ENCODE measurements at regions not wholly inside any gene's neighbourhood (a gene's known extent, or its start where the extent isn't known, plus 50 kb on each side); places are given as distances from the start of the nearest gene placed in this dataset.

DNA sequence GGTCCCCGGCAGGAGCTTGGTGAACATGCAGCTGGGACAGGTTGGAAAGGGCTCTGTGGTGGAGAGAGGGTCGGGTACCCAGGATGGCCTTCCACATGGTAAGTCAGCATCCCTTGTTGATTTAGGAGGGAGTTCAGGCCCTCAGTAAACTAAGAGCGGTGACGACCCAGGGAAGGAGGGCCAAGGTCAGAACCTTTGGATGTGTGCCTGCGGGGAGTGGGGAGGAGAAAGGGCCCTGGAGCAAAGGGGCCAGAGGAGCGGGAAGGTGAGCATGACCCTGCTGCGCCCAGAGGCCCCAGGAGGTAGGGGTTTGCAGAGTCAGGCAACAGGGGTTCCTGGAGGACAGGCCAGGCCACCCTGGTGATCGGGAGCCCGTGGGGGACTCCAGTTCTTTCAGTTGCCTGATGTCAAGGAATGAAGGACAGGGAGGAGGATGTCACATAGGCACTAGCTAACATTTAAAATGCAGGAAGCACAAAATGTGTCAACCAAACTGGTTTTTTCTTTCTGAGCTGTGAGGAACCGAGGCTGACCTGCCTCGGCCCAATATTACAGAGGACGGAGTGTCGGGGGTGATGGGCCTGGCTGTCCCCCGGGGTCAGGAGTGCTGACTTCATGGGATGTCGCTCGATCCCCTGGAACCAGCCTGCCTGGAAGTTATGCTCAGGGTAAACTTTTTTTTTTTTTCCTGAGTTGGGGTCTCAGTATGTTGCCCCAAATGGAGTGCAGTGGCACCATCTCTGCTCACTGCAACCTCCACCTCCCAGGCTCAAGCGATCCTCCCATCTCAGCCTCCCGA lies 117.4 kb upstream of the SLC45A1 start (continued):
- TF ChIP-seq ZNF503 (CRISPR knock-in tag; IDR thresholded peaks at IDR 0.05) (no peak), GFI1 (CRISPR knock-in tag; IDR thresholded peaks at IDR 0.05; ENCODE audit: borderline replicate concordance) (peak; percentile 78), ZNF329 (CRISPR knock-in tag; IDR thresholded peaks at IDR 0.05; ENCODE audit: low read depth) (no peak), MLXIP (CRISPR knock-in tag; IDR thresholded peaks at IDR 0.05; ENCODE audit: borderline replicate concordance) (no peak), ZNF841 (CRISPR knock-in tag; IDR thresholded peaks at IDR 0.05; ENCODE audit: borderline replicate concordance) (no peak), ZNF33B (CRISPR knock-in tag; IDR thresholded peaks at IDR 0.05) (no peak), SIN3B (IDR thresholded peaks at IDR 0.05; ENCODE audit: low read length) (no peak), ZFP90 (CRISPR knock-in tag; IDR thresholded peaks at IDR 0.05; ENCODE audit: borderline replicate concordance) (no peak), XRCC5 (optimal IDR thresholded peaks at IDR 0.05; ENCODE audit: low read length) (no peak), ZNF333 (CRISPR knock-in tag; IDR thresholded peaks at IDR 0.05; ENCODE audit: borderline replicate concordance) (0 out of 2 replicates have a peak, but pooled peaks have one; percentile 42), MYC (CRISPR knock-in tag; IDR thresholded peaks at IDR 0.05; ENCODE audit: borderline replicate concordance) (peak; percentile 89; the same call in 1 of the 2 replicates), ARID4A (CRISPR knock-in tag; IDR thresholded peaks at IDR 0.05; ENCODE audit: borderline replicate concordance) (peak; percentile 58; the same call in 1 of the 2 replicates), NKX3-1 (CRISPR knock-in tag; IDR thresholded peaks at IDR 0.05) (no peak), ZNF629 (CRISPR knock-in tag; conservative IDR thresholded peaks at IDR 0.05) (no peak)
- TF ChIP-seq, protein P1, sequence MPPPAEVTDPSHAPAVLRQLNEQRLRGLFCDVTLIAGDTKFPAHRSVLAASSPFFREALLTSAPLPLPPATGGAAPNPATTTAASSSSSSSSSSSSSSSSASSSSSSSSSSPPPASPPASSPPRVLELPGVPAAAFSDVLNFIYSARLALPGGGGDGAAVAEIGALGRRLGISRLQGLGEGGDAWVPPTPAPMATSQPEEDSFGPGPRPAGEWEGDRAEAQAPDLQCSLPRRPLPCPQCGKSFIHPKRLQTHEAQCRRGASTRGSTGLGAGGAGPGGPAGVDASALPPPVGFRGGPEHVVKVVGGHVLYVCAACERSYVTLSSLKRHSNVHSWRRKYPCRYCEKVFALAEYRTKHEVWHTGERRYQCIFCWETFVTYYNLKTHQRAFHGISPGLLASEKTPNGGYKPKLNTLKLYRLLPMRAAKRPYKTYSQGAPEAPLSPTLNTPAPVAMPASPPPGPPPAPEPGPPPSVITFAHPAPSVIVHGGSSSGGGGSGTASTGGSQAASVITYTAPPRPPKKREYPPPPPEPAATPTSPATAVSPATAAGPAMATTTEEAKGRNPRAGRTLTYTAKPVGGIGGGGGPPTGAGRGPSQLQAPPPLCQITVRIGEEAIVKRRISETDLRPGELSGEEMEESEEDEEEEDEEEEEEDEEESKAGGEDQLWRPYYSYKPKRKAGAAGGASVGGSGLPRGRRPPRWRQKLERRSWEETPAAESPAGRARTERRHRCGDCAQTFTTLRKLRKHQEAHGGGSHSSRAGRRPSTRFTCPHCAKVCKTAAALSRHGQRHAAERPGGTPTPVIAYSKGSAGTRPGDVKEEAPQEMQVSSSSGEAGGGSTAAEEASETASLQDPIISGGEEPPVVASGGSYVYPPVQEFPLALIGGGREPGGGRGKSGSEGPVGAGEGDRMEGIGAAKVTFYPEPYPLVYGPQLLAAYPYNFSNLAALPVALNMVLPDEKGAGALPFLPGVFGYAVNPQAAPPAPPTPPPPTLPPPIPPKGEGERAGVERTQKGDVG (CRISPR knock-in tag; IDR thresholded peaks at IDR 0.05; ENCODE audit: borderline replicate concordance) = no peak; the same call in 1 of the 2 replicates
